ENCODE measurements at regions not wholly inside any gene's neighbourhood (a gene's known extent, or its start where the extent isn't known, plus 50 kb on each side); places are given as distances from the start of the nearest gene placed in this dataset.
"Not testable (repeated sequence)": the region's sequence is repeated elsewhere in the genome, so short reads cannot be mapped to it uniquely, and the experiment has no call there.

GRCh38 chr2:226176283-226176984 lies 623.2 kb downstream of the IRS1 start:
- intact Hi-C loops (cut with DNase I), result no loop called here

GRCh38 chr2:226174390-226174789 lies 625.2 kb downstream of the IRS1 start:
- intact Hi-C loops (cut with DNase I), result no loop called here
- DNase-seq (ENCODE audit: low spot score), result no peak

More at GRCh38 chr2:226176283-226176984, 623.2 kb downstream of the IRS1 start:
- DNase-seq (ENCODE audit: low spot score), result no peak

GRCh38 chr2:226172939-226173338 lies 626.7 kb downstream of the IRS1 start:
- intact Hi-C loops (cut with DNase I), result no loop called here
- DNase-seq (ENCODE audit: low spot score), result no peak

- intact Hi-C loops (cut with DNase I), result no loop called here
- DNase-seq (ENCODE audit: low spot score), result no peak
These were observed 627.3 kb downstream of the IRS1 start for GRCh38 chr2:226172309-226172708.

- intact Hi-C loops (cut with DNase I), result no loop called here
These were observed 629.7 kb downstream of the IRS1 start for GRCh38 chr2:226169751-226170581.

GRCh38 chr2:226168496-226169160 lies 631.0 kb downstream of the IRS1 start:
- DNase-seq (ENCODE audit: low spot score), result no peak
- intact Hi-C loops (cut with DNase I), result no loop called here

More at GRCh38 chr2:226169751-226170581, 629.7 kb downstream of the IRS1 start:
- no peak for DNase-seq (ENCODE audit: low spot score)

- DNase-seq (ENCODE audit: low spot score), result no peak
- intact Hi-C loops (cut with DNase I), result no loop called here
These were observed 635.1 kb downstream of the IRS1 start for GRCh38 chr2:226164512-226164911.

GRCh38 chr2:226160617-226161016 lies 639.0 kb downstream of the IRS1 start:
- intact Hi-C loops (cut with DNase I); DNase-seq (ENCODE audit: low spot score): not testable (repeated sequence)

- intact Hi-C loops (cut with DNase I), result no loop called here
- no peak for DNase-seq (ENCODE audit: low spot score)
These were observed 639.6 kb downstream of the IRS1 start for GRCh38 chr2:226159875-226160479.

GRCh38 chr2:226158940-226159339 lies 640.7 kb downstream of the IRS1 start:
- intact Hi-C loops (cut with DNase I), result no loop called here
- no peak for DNase-seq (ENCODE audit: low spot score)

- no peak for DNase-seq (ENCODE audit: low spot score)
- intact Hi-C loops (cut with DNase I), result no loop called here
These were observed 641.4 kb downstream of the IRS1 start for GRCh38 chr2:226158229-226158628.

- intact Hi-C loops (cut with DNase I), result no loop called here
- DNase-seq (ENCODE audit: low spot score), result no peak
These were observed 644.3 kb downstream of the IRS1 start for GRCh38 chr2:226155093-226155875.

- DNase-seq (ENCODE audit: low spot score), result no peak
- intact Hi-C loops (cut with DNase I), result no loop called here
These were observed 645.0 kb downstream of the IRS1 start for GRCh38 chr2:226154610-226155009.

GRCh38 chr2:226153553-226153952 lies 646.1 kb downstream of the IRS1 start:
- no peak for DNase-seq (ENCODE audit: low spot score)
- intact Hi-C loops (cut with DNase I), result no loop called here

- DNase-seq (ENCODE audit: low spot score), result no peak
- intact Hi-C loops (cut with DNase I), result no loop called here
These were observed 648.5 kb downstream of the IRS1 start for GRCh38 chr2:226151157-226151556.

GRCh38 chr2:226143091-226143490 lies 656.5 kb downstream of the IRS1 start:
- intact Hi-C loops (cut with DNase I), result no loop called here
- no peak for DNase-seq (ENCODE audit: low spot score)

GRCh38 chr2:226142463-226142862 lies 657.2 kb downstream of the IRS1 start:
- intact Hi-C loops (cut with DNase I), result no loop called here
- no peak for DNase-seq (ENCODE audit: low spot score)

GRCh38 chr2:226140594-226140993 lies 659.0 kb downstream of the IRS1 start:
- DNase-seq (ENCODE audit: low spot score), result no peak
- intact Hi-C loops (cut with DNase I), result no loop called here

- intact Hi-C loops (cut with DNase I), result no loop called here
- DNase-seq (ENCODE audit: low spot score), result no peak
These were observed 659.9 kb downstream of the IRS1 start for GRCh38 chr2:226139759-226140158.

All from cardiac septum (tissue), 1 donor.